GM10266 (cell line): ENCODE measurements at regions not wholly inside any gene's neighbourhood (a gene's known extent, or its start where the extent isn't known, plus 50 kb on each side); places are given as distances from the start of the nearest gene placed in this dataset.

Experiments
- DNase-seq: peaks from one replicate; pipeline ENCODE4 v3.0.0; 2012; ENCODE audit errors: extremely low spot score
- CTCF ChIP-seq: IDR thresholded peaks from 2 replicates; pipeline ENCODE4 v1.5.1; 2012; ENCODE audit warnings: mild to moderate bottlenecking, low read depth; ENCODE audit not compliant: control insufficient read depth, insufficient read depth; ENCODE audit errors: missing control alignments

GRCh38 chr1:67563684-67564083 lies 121.3 kb upstream of the GADD45A start:
- TF ChIP-seq CTCF: no peak
- DNase-seq: no peak

- TF ChIP-seq CTCF: no peak
- no peak for DNase-seq
These were observed 120.8 kb upstream of the GADD45A start for GRCh38 chr1:67564193-67564592.

- no peak for DNase-seq
- no peak for TF ChIP-seq CTCF
These were observed 118.1 kb upstream of the GADD45A start for GRCh38 chr1:67566803-67567377.

GRCh38 chr1:67570486-67571143 lies 114.4 kb upstream of the GADD45A start:
- no peak for TF ChIP-seq CTCF
- no peak for DNase-seq

- TF ChIP-seq CTCF: no peak
- no peak for DNase-seq
These were observed 113.6 kb upstream of the GADD45A start for GRCh38 chr1:67571406-67571805.

- no peak for DNase-seq
- TF ChIP-seq CTCF: no peak
These were observed 113.0 kb upstream of the GADD45A start for GRCh38 chr1:67571901-67572593.
